ENCODE measurements at regions not wholly inside any gene's neighbourhood (a gene's known extent, or its start where the extent isn't known, plus 50 kb on each side); places are given as distances from the start of the nearest gene placed in this dataset.

- no peak for TF ChIP-seq POLR2A (IDR thresholded peaks at IDR 0.05)
- TF ChIP-seq, protein P1, sequence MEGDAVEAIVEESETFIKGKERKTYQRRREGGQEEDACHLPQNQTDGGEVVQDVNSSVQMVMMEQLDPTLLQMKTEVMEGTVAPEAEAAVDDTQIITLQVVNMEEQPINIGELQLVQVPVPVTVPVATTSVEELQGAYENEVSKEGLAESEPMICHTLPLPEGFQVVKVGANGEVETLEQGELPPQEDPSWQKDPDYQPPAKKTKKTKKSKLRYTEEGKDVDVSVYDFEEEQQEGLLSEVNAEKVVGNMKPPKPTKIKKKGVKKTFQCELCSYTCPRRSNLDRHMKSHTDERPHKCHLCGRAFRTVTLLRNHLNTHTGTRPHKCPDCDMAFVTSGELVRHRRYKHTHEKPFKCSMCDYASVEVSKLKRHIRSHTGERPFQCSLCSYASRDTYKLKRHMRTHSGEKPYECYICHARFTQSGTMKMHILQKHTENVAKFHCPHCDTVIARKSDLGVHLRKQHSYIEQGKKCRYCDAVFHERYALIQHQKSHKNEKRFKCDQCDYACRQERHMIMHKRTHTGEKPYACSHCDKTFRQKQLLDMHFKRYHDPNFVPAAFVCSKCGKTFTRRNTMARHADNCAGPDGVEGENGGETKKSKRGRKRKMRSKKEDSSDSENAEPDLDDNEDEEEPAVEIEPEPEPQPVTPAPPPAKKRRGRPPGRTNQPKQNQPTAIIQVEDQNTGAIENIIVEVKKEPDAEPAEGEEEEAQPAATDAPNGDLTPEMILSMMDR (IDR thresholded peaks at IDR 0.05) = no peak
Measured at GRCh38 chr6:142645663-142646062, 299.3 kb downstream of the HIVEP2 start.

Measured in thyroid gland (tissue), 4 donors.